Upper lobe of left lung (tissue), 6 donors: ENCODE measurements at regions not wholly inside any gene's neighbourhood (a gene's known extent, or its start where the extent isn't known, plus 50 kb on each side); places are given as distances from the start of the nearest gene placed in this dataset.

Experiments
- ATAC-seq, 2 donors: fragments of 200-7000 bp; cut with Tn5 transposase; one replicate each; pipeline ENCODE4 v1.9.1; 2022; ENCODE audit warnings: mild to moderate bottlenecking in 2 of 2, moderate library complexity in 2 of 2; ENCODE audit not compliant: low FRiP score in 2 of 2
- DNase-seq, 2 donors: peaks; one replicate each; pipeline ENCODE4 v3.0.0-alpha.2; 2019 to 2020
- H3K27ac ChIP-seq, 4 donors: fragments of 200-600 bp; sonication (generic); one replicate each; pipeline ENCODE4 v1.5.1; 2016 to 2019
- H3K27me3 ChIP-seq, 4 donors: fragments of 200-600 bp; sonication (generic); one replicate each; pipeline ENCODE4 v1.5.1; 2017 to 2019
- H3K36me3 ChIP-seq, 4 donors: fragments of 200-600 bp; sonication (generic); one replicate each; pipeline ENCODE4 v1.5.1; 2016 to 2019
- H3K4me1 ChIP-seq, 4 donors: fragments of 200-600 bp; sonication (generic); one replicate each; pipeline ENCODE4 v1.5.1; 2018 to 2019
- H3K4me3 ChIP-seq, 4 donors: fragments of 200-600 bp; sonication (generic); one replicate each; pipeline ENCODE4 v1.5.1; 2017 to 2019; ENCODE audit warnings: mild to moderate bottlenecking in 2 of 4, moderate library complexity in 1 of 4
- H3K9me3 ChIP-seq, 4 donors: fragments of 200-600 bp; sonication (generic); one replicate each; pipeline ENCODE4 v1.5.1; 2018 to 2019
- CTCF ChIP-seq, 6 experiments: fragments of 450-650 bp in 4 of 6; fragments of 200-600 bp in 2 of 6; sonication (generic) in 2 of 6; IDR thresholded peaks; one replicate each; pipeline ENCODE4 v1.5.1; 2016 to 2019; ENCODE audit warnings: antibody characterized with exemption in 6 of 6
- EP300 ChIP-seq, 4 donors: sonication (generic); formaldehyde crosslinking; IDR thresholded peaks; one replicate each; pipeline ENCODE4 v1.5.1; 2017; ENCODE audit warnings: antibody characterized with exemption in 4 of 4, control low read depth in 2 of 4
- POLR2A ChIP-seq, 4 donors: fragments of 450-650 bp; IDR thresholded peaks; one replicate each; pipeline ENCODE4 v1.5.1; 2016 to 2017; ENCODE audit warnings: antibody characterized with exemption in 4 of 4, mild to moderate bottlenecking in 2 of 4
- POLR2AphosphoS5 ChIP-seq, 2 donors: sonication (generic); formaldehyde crosslinking; IDR thresholded peaks; one replicate each; pipeline ENCODE4 v1.5.1; 2017; ENCODE audit warnings: antibody characterized with exemption in 2 of 2
- WGBS, 2 donors: methylation state at CpG; one replicate each; pipeline ENCODE4 v1.1.5; 2017 to 2018; 5-methylcytosine and 5-hydroxymethylcytosine counted together
- donor health status: DM: no; HTN: no; CAD: no; lungs with moderate emphysema.
- donor health status: DM: no; HTN: yes; CAD: no; lungs with severe emphysema.

- TF ChIP-seq POLR2A (IDR thresholded peaks at IDR 0.05): no peak
- peak in 2 of 6 experiments; percentile 14 to 17 for TF ChIP-seq CTCF (IDR thresholded peaks at IDR 0.05)
- Histone ChIP-seq H3K4me3 (no peak overlapping the region), H3K27me3 (no peaks in the 10 kb centered on the region), H3K36me3 (no peaks in the 10 kb centered on the region), H3K9me3 (no peaks in the 10 kb centered on the region), H3K27ac (no peak overlapping the region), H3K4me1 (no peaks in the 10 kb centered on the region)
- no peak for DNase-seq
- no peak for ATAC-seq
Observed at GRCh38 chr6:76351275-76351674, 278.8 kb upstream of the IMPG1 start.

- no peaks in the 10 kb centered on the region for H3K27me3 ChIP-seq
- H3K9me3 ChIP-seq: no peaks in the 10 kb centered on the region
- ATAC-seq (no peak), DNase-seq (no peak)
- TF ChIP-seq POLR2AphosphoS5 (IDR thresholded peaks at IDR 0.05) (no peak), CTCF (IDR thresholded peaks at IDR 0.05) (no peak), POLR2A (IDR thresholded peaks at IDR 0.05) (no peak), EP300 (IDR thresholded peaks at IDR 0.05) (no peak)
- no peaks in the 10 kb centered on the region for H3K36me3 ChIP-seq
- no peaks in the 10 kb centered on the region for H3K4me1 ChIP-seq
- H3K4me3 ChIP-seq: no peak overlapping the region
- no peak overlapping the region for H3K27ac ChIP-seq
Observed at GRCh38 chr6:76347539-76347938, 275.1 kb upstream of the IMPG1 start.

GRCh38 chr6:76342611-76343160 lies 270.2 kb upstream of the IMPG1 start:
- Histone ChIP-seq H3K27ac (no peak overlapping the region), H3K4me1 (no peaks in the 10 kb centered on the region), H3K27me3 (no peaks in the 10 kb centered on the region), H3K4me3 (no peak overlapping the region), H3K9me3 (no peaks in the 10 kb centered on the region), H3K36me3 (no peaks in the 10 kb centered on the region)
- DNase-seq: no peak
- TF ChIP-seq CTCF (IDR thresholded peaks at IDR 0.05) (no peak), EP300 (IDR thresholded peaks at IDR 0.05) (no peak), POLR2AphosphoS5 (IDR thresholded peaks at IDR 0.05) (no peak), POLR2A (IDR thresholded peaks at IDR 0.05) (no peak)
- ATAC-seq: no peak
- WGBS, 2 donors: 52 to 87% methylated on average over 1 of the region's 1 CpG

GRCh38 chr6:76330031-76330430 lies 257.6 kb upstream of the IMPG1 start:
- 75 to 79% methylated on average over 4 of the region's 4 CpGs for WGBS, 2 donors
- no peaks in the 10 kb centered on the region for H3K36me3 ChIP-seq
- ATAC-seq: no peak
- no peaks in the 10 kb centered on the region for H3K27me3 ChIP-seq
- TF ChIP-seq EP300 (IDR thresholded peaks at IDR 0.05) (no peak), CTCF (IDR thresholded peaks at IDR 0.05) (no peak), POLR2AphosphoS5 (IDR thresholded peaks at IDR 0.05) (no peak), POLR2A (IDR thresholded peaks at IDR 0.05) (no peak)
- no peak for DNase-seq
- H3K4me1 ChIP-seq: no peaks in the 10 kb centered on the region
- H3K9me3 ChIP-seq: no peaks in the 10 kb centered on the region
- no peak overlapping the region for H3K27ac ChIP-seq
- no peak overlapping the region for H3K4me3 ChIP-seq

GRCh38 chr6:76326871-76327270 lies 254.4 kb upstream of the IMPG1 start:
- Histone ChIP-seq H3K4me1 (no peaks in the 10 kb centered on the region), H3K9me3 (no peaks in the 10 kb centered on the region), H3K27me3 (no peaks in the 10 kb centered on the region), H3K36me3 (no peaks in the 10 kb centered on the region), H3K27ac (no peak overlapping the region), H3K4me3 (no peak overlapping the region)
- WGBS, 2 donors: 84% methylated on average over 5 of the region's 5 CpGs
- ATAC-seq (no peak), DNase-seq (no peak)
- TF ChIP-seq POLR2A (IDR thresholded peaks at IDR 0.05) (no peak), POLR2AphosphoS5 (IDR thresholded peaks at IDR 0.05) (no peak), CTCF (IDR thresholded peaks at IDR 0.05) (no peak), EP300 (IDR thresholded peaks at IDR 0.05) (no peak)
